ENCODE measurements at regions not wholly inside any gene's neighbourhood (a gene's known extent, or its start where the extent isn't known, plus 50 kb on each side); places are given as distances from the start of the nearest gene placed in this dataset.

DNA sequence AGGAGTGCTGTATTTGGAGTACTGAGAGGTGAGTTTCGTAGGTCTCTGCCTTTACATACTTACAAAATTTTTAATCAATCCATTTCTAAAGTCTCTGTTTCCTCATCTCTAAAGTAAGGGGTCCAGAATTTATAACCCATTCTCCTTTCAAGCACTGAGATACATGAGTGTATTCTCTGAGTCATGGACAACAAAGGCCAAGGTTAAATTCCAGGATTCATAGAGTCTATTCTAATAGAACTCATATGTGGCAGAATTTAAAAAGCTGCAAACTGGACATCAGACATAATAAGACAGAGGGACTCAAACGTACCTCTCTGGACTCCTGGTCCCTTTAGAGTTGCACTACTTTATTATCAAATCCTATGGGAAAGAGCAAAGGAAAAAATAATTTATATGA lies 112.5 kb upstream of the SLIT3 start:
- H3K4me3 ChIP-seq (ENCODE audit: low read depth, low read length): no peak overlapping the region
- ChIA-PET POLR2A (no interaction called here), CTCF (no interaction called here)
- H3K36me3 ChIP-seq (ENCODE audit: control insufficient read depth in 2 of 2, insufficient read depth in 1 of 2, low read length in 2 of 2): no peaks in the 10 kb centered on the region
- TF ChIP-seq ZNF16 (tag by site-specific recombination; IDR thresholded peaks at IDR 0.05; ENCODE audit: low read depth) (no peak), ZSCAN30 (tag by site-specific recombination; IDR thresholded peaks at IDR 0.05) (no peak), ZNF133 (tag by site-specific recombination; IDR thresholded peaks at IDR 0.05) (no peak), ZNF777 (tag by site-specific recombination; IDR thresholded peaks at IDR 0.05; ENCODE audit: borderline replicate concordance) (no peak), ZNF677 (tag by site-specific recombination; IDR thresholded peaks at IDR 0.05) (no peak), RBAK (tag by site-specific recombination; IDR thresholded peaks at IDR 0.05) (no peak), SCRT1 (tag by site-specific recombination; IDR thresholded peaks at IDR 0.05; ENCODE audit: borderline replicate concordance) (no peak), ZNF324 (tag by site-specific recombination; IDR thresholded peaks at IDR 0.05) (no peak), EGR2 (tag by site-specific recombination; IDR thresholded peaks at IDR 0.05; ENCODE audit: low read depth) (no peak), ZNF248 (tag by site-specific recombination; IDR thresholded peaks at IDR 0.05) (no peak), ZFP37 (tag by site-specific recombination; IDR thresholded peaks at IDR 0.05) (no peak), ZBTB7A (tag by site-specific recombination; IDR thresholded peaks at IDR 0.05; ENCODE audit: low read depth) (no peak), PRDM1 (tag by site-specific recombination; IDR thresholded peaks at IDR 0.05) (no peak), HOXC10 (CRISPR knock-in tag; IDR thresholded peaks at IDR 0.05) (no peak)
- TF ChIP-seq, protein P1, sequence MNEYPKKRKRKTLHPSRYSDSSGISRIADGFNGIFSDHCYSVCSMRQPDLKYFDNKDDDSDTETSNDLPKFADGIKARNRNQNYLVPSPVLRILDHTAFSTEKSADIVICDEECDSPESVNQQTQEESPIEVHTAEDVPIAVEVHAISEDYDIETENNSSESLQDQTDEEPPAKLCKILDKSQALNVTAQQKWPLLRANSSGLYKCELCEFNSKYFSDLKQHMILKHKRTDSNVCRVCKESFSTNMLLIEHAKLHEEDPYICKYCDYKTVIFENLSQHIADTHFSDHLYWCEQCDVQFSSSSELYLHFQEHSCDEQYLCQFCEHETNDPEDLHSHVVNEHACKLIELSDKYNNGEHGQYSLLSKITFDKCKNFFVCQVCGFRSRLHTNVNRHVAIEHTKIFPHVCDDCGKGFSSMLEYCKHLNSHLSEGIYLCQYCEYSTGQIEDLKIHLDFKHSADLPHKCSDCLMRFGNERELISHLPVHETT (tag by site-specific recombination; IDR thresholded peaks at IDR 0.05): no peak
- TF ChIP-seq, protein P2, sequence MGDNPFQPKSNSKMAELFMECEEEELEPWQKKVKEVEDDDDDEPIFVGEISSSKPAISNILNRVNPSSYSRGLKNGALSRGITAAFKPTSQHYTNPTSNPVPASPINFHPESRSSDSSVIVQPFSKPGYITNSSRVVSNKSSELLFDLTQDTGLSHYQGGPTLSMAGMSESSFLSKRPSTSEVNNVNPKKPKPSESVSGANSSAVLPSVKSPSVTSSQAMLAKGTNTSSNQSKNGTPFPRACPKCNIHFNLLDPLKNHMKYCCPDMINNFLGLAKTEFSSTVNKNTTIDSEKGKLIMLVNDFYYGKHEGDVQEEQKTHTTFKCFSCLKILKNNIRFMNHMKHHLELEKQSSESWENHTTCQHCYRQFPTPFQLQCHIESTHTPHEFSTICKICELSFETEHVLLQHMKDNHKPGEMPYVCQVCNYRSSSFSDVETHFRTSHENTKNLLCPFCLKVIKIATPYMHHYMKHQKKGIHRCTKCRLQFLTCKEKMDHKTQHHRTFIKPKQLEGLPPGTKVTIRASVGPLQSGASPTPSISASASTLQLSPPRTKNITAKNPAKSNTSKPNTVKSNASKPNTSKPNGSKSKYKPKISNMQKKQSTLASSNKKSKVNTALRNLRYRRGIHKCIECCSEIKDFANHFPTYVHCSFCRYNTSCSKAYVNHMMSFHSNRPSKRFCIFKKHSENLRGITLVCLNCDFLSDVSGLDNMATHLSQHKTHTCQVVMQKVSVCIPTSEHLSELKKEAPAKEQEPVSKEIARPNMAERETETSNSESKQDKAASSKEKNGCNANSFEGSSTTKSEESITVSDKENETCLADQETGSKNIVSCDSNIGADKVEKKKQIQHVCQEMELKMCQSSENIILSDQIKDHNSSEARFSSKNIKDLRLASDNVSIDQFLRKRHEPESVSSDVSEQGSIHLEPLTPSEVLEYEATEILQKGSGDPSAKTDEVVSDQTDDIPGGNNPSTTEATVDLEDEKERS (tag by site-specific recombination; IDR thresholded peaks at IDR 0.05): no peak
- TF ChIP-seq, protein P3, sequence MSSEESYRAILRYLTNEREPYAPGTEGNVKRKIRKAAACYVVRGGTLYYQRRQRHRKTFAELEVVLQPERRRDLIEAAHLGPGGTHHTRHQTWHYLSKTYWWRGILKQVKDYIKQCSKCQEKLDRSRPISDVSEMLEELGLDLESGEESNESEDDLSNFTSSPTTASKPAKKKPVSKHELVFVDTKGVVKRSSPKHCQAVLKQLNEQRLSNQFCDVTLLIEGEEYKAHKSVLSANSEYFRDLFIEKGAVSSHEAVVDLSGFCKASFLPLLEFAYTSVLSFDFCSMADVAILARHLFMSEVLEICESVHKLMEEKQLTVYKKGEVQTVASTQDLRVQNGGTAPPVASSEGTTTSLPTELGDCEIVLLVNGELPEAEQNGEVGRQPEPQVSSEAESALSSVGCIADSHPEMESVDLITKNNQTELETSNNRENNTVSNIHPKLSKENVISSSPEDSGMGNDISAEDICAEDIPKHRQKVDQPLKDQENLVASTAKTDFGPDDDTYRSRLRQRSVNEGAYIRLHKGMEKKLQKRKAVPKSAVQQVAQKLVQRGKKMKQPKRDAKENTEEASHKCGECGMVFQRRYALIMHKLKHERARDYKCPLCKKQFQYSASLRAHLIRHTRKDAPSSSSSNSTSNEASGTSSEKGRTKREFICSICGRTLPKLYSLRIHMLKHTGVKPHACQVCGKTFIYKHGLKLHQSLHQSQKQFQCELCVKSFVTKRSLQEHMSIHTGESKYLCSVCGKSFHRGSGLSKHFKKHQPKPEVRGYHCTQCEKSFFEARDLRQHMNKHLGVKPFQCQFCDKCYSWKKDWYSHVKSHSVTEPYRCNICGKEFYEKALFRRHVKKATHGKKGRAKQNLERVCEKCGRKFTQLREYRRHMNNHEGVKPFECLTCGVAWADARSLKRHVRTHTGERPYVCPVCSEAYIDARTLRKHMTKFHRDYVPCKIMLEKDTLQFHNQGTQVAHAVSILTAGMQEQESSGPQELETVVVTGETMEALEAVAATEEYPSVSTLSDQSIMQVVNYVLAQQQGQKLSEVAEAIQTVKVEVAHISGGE (tag by site-specific recombination; conservative IDR thresholded peaks at IDR 0.05; ENCODE audit: low read depth): no peak
- TF ChIP-seq, protein P4, sequence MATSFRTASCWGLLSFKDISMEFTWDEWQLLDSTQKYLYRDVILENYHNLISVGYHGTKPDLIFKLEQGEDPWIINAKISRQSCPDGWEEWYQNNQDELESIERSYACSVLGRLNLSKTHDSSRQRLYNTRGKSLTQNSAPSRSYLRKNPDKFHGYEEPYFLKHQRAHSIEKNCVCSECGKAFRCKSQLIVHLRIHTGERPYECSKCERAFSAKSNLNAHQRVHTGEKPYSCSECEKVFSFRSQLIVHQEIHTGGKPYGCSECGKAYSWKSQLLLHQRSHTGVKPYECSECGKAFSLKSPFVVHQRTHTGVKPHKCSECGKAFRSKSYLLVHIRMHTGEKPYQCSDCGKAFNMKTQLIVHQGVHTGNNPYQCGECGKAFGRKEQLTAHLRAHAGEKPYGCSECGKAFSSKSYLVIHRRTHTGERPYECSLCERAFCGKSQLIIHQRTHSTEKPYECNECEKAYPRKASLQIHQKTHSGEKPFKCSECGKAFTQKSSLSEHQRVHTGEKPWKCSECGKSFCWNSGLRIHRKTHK (tag by site-specific recombination; IDR thresholded peaks at IDR 0.05): no peak
- H3K9me3 ChIP-seq (ENCODE audit: control insufficient read depth, insufficient read depth, low read depth, low read length): no peaks in the 10 kb centered on the region
- H3K4me1 ChIP-seq (ENCODE audit: control insufficient read depth, insufficient read depth, low read length): peaks cover 7% of the 10 kb centered on the region
- H3K27ac ChIP-seq (ENCODE audit: extremely low read depth, low read depth, low read length): no peak overlapping the region

Data from HEK293 (cell line).